ENCODE measurements at regions not wholly inside any gene's neighbourhood (a gene's known extent, or its start where the extent isn't known, plus 50 kb on each side); places are given as distances from the start of the nearest gene placed in this dataset.

- no peak for TF ChIP-seq CTCF (IDR thresholded peaks at IDR 0.05; ENCODE audit: borderline replicate concordance, extremely low read depth, low read length, poor library complexity, severe bottlenecking)
- no peak for TF ChIP-seq EZH2 (IDR thresholded peaks at IDR 0.05; ENCODE audit: borderline replicate concordance, low read depth, low read length, severe bottlenecking)
Measured at GRCh38 chr5:2293906-2294305, 411.2 kb upstream of the IRX4 start.

Data from DND-41 (cell line).